SK-N-SH (cell line): ENCODE measurements at regions not wholly inside any gene's neighbourhood (a gene's known extent, or its start where the extent isn't known, plus 50 kb on each side); places are given as distances from the start of the nearest gene placed in this dataset.

ENCODE experiments used
- CTCF ChIA-PET: fragments of 300-600, 350-600 bp; formaldehyde crosslinking; extraction: SDS; loops from one replicate; lab custom pipeline; 2021; lab: Yijun Ruan, JAX
- POLR2A ChIA-PET: fragments of 350-600 bp; sonication (Branson Sonifier 250); formaldehyde crosslinking; extraction: SDS; loops from one replicate; lab custom pipeline; 2020; ENCODE audit warnings: antibody characterized with exemption, inconsistent platforms; lab: Yijun Ruan, JAX
- DNase-seq: peaks from one replicate; pipeline ENCODE4 v3.0.0; 2012
- H2AFZ ChIP-seq: fragments of 200-600 bp; sonication (generic); 2 replicates; pipeline ENCODE4 v1.8.1; 2016; ENCODE audit warnings: antibody characterized with exemption, mild to moderate bottlenecking, low read depth
- H3F3A ChIP-seq: fragments of 200-600 bp; sonication (generic); replicated peaks from 2 replicates; pipeline ENCODE3; 2016; ENCODE audit warnings: antibody characterized with exemption, mild to moderate bottlenecking; ENCODE audit not compliant: insufficient read depth
- H3K27ac ChIP-seq, 2 experiments: fragments of 200-500 bp in 1 of 2; fragments of 200-600 bp in 1 of 2; sonication (Bioruptor generic) in 1 of 2; sonication (generic), shearing (Covaris generic) in 1 of 2; 2 replicates each; pipeline versions ENCODE4 v1.5.1 to v1.6.1; 2014 to 2016; ENCODE audit warnings: low read depth in 2 of 2, inconsistent platforms in 1 of 2, low read length in 1 of 2, mild to moderate bottlenecking in 1 of 2, mixed read lengths in 1 of 2
- H3K27me3 ChIP-seq: fragments of 200-600 bp; sonication (generic), shearing (Covaris generic); 2 replicates; pipeline ENCODE4 v1.6.1; 2016; ENCODE audit warnings: mixed run types; ENCODE audit not compliant: insufficient read depth
- H3K36me3 ChIP-seq, 2 experiments: fragments of 200-500 bp in 1 of 2; fragments of 200-600 bp in 1 of 2; sonication (Bioruptor generic) in 1 of 2; sonication (generic) in 1 of 2; replicated peaks in 1 of 2; 2 replicates each; pipeline versions ENCODE3 to v1.5.1; 2014 to 2016; ENCODE audit warnings: low read length in 1 of 2, mild to moderate bottlenecking in 1 of 2; ENCODE audit not compliant: insufficient read depth in 2 of 2, control insufficient read depth in 1 of 2
- H3K4me1 ChIP-seq, 2 experiments: fragments of 200-500 bp in 1 of 2; fragments of 200-600 bp in 1 of 2; sonication (Bioruptor generic) in 1 of 2; sonication (generic), shearing (Covaris generic) in 1 of 2; 2 replicates each; pipeline versions ENCODE4 v1.5.1 to v1.6.1; 2014 to 2016; ENCODE audit warnings: low read depth in 1 of 2, low read length in 1 of 2, mixed run types in 1 of 2; ENCODE audit not compliant: insufficient read depth in 2 of 2, control insufficient read depth in 1 of 2
- H3K4me2 ChIP-seq: fragments of 200-600 bp; sonication (generic), shearing (Covaris generic); 2 replicates; pipeline ENCODE4 v1.6.1; 2017; ENCODE audit warnings: mixed run types
- H3K4me3 ChIP-seq, 2 experiments: fragments of 200-500 bp in 1 of 2; fragments of 200-600 bp in 1 of 2; sonication (Bioruptor generic) in 1 of 2; sonication (generic), shearing (Covaris generic) in 1 of 2; 2 replicates each; pipeline versions ENCODE4 v1.5.1 to v1.8.1; 2014 to 2016; ENCODE audit warnings: low read depth in 2 of 2, inconsistent platforms in 1 of 2, low read length in 1 of 2, mild to moderate bottlenecking in 1 of 2, mixed read lengths in 1 of 2, moderate library complexity in 1 of 2
- H3K79me2 ChIP-seq: fragments of 200-600 bp; sonication (generic); 2 replicates; pipeline ENCODE4 v1.8.1; 2017; ENCODE audit warnings: mild to moderate bottlenecking; ENCODE audit not compliant: insufficient read depth
- H3K9ac ChIP-seq: fragments of 200-600 bp; sonication (generic); 2 replicates; pipeline ENCODE4 v1.6.1; 2017; ENCODE audit warnings: mixed run types
- H3K9me2 ChIP-seq: fragments of 200-600 bp; sonication (generic); 2 replicates; pipeline ENCODE4 v1.6.1; 2017; ENCODE audit warnings: mixed run types
- H3K9me3 ChIP-seq: fragments of 200-600 bp; sonication (generic); 2 replicates; pipeline ENCODE4 v1.6.1; 2017; ENCODE audit warnings: mixed run types, mild to moderate bottlenecking, moderate library complexity
- H4K20me1 ChIP-seq: fragments of 200-600 bp; sonication (generic); 2 replicates; pipeline ENCODE4 v1.6.1; 2017; ENCODE audit warnings: mild to moderate bottlenecking, mixed run types; ENCODE audit not compliant: insufficient read depth
- EP300 ChIP-seq, 2 experiments: IDR thresholded peaks; 2 replicates each; pipeline versions ENCODE4 v1.4.0 to v1.6.1; 2012; ENCODE audit warnings: borderline replicate concordance in 1 of 2, low read depth in 1 of 2, low read length in 1 of 2
- FOSL2 ChIP-seq: IDR thresholded peaks from 2 replicates; pipeline ENCODE4 v1.4.0; 2012; ENCODE audit warnings: low read depth, mild to moderate bottlenecking, moderate library complexity, borderline replicate concordance
- FOXJ3 ChIP-seq: sonication (generic); formaldehyde crosslinking; IDR thresholded peaks from 2 replicates; pipeline ENCODE4 v1.5.1; 2020; ENCODE audit warnings: mild to moderate bottlenecking, missing genetic modification reagents
- FOXM1 ChIP-seq: IDR thresholded peaks from 2 replicates; pipeline ENCODE4 v1.4.0; 2012; ENCODE audit warnings: low read depth, mild to moderate bottlenecking
- GABPA ChIP-seq: IDR thresholded peaks from 2 replicates; pipeline ENCODE4 v1.4.0; 2012; ENCODE audit warnings: low read depth, mild to moderate bottlenecking
- JUND ChIP-seq: IDR thresholded peaks from 2 replicates; pipeline ENCODE4 v1.4.0; 2012
- MEF2A ChIP-seq: IDR thresholded peaks from 2 replicates; pipeline ENCODE4 v1.4.0; 2012; ENCODE audit warnings: low read depth, borderline replicate concordance
- NRF1 ChIP-seq: IDR thresholded peaks from 2 replicates; pipeline ENCODE4 v1.6.1; 2012; ENCODE audit warnings: low read depth, mild to moderate bottlenecking, low read length
- POLR2AphosphoS5 ChIP-seq: IDR thresholded peaks from 2 replicates; pipeline ENCODE4 v1.6.1; 2012; ENCODE audit warnings: low read depth, low read length
- RAD21 ChIP-seq: IDR thresholded peaks from 2 replicates; pipeline ENCODE4 v1.6.1; 2012; ENCODE audit warnings: mild to moderate bottlenecking, low read length
- RCOR1 ChIP-seq: fragments of 150-350 bp; IDR thresholded peaks from 2 replicates; pipeline ENCODE4 v1.6.1; 2017; ENCODE audit warnings: antibody characterized with exemption, low read length
- YY1 ChIP-seq: IDR thresholded peaks from 2 replicates; pipeline ENCODE4 v1.4.0; 2012; ENCODE audit warnings: low read depth, mild to moderate bottlenecking
- WGBS: methylation state at CpG from one replicate; pipeline ENCODE4 v1.1.6; 2017; ENCODE audit warnings: low lambda C conversion rate; 5-methylcytosine and 5-hydroxymethylcytosine counted together
- TF ChIP-seq, protein P1 (sequence below): fragments of 200-600 bp; sonication (generic); IDR thresholded peaks from 2 replicates; pipeline ENCODE4 v1.6.1; 2017; ENCODE audit warnings: antibody characterized with exemption, mild to moderate bottlenecking, moderate library complexity
- TF ChIP-seq, protein P2 (sequence below): IDR thresholded peaks from 2 replicates; pipeline ENCODE4; 2012
- TF ChIP-seq, protein P3 (sequence below): IDR thresholded peaks from 2 replicates; pipeline ENCODE4 v1.4.0; 2012; ENCODE audit warnings: low read depth, borderline replicate concordance

DNA sequence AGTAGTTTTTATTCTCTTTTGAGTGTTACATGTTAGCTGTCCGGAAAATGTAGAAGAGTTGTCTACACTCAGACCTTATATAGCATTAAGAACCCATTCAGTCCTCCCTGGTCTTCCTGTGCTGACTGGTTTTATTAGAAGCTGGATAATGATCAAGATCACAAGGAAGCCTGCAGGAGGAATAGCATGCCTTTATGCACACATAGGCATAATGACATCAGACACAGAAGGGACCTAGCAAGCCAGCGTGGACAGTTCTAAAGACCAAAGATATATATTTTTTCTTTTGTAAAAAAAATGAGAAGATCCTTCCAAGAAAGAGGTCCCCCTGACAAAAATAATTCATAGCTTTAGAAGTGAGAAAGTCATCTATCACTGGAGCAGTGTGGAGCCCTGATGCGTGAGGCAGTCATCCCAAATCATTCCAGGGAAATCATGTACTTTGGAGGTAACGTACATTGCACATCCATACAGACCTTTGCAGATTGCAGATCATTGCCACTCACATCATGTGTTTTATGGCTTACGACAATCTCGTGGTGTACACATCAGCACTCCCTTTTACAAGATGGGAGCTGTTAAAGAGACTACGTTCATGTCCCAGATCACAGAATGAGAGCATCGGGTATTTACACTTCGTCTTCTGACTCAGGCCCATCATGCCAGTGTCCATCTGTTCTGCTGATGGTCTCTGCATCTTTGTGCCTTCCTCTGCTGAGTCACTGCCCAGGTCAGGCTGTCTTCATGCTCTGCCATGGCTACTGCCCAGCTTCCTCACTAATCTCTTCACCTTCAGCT is 334.0 kb downstream of the SOCS6 start:
- H4K20me1 ChIP-seq: no peaks in the 10 kb centered on the region
- H3K9me2 ChIP-seq: no peaks in the 10 kb centered on the region
- no peak overlapping the region for H2AFZ ChIP-seq
- POLR2A ChIA-PET: no interaction called here
- no peaks in the 10 kb centered on the region for H3F3A ChIP-seq
- H3K4me1 ChIP-seq: peaks cover 0 to 8% of the 10 kb centered on the region in 2 experiments; a peak in 1 of 4 replicates
- no peak overlapping the region for H3K4me3 ChIP-seq
- H3K4me2 ChIP-seq: no peak overlapping the region
- no peaks in the 10 kb centered on the region for H3K27me3 ChIP-seq
- no peak for DNase-seq
- TF ChIP-seq NRF1 (no peak), EP300 (IDR thresholded peaks at IDR 0.05; ENCODE audit: borderline replicate concordance in 1 of 2, low read depth in 1 of 2, low read length in 1 of 2) (no peak), GABPA (no peak), RCOR1 (no peak), MEF2A (no peak)
- H3K9me3 ChIP-seq: no peaks in the 10 kb centered on the region
- 62% methylated on average over 9 of the region's 9 CpGs for WGBS
- H3K27ac ChIP-seq: no peak overlapping the region
- no peaks in the 10 kb centered on the region for H3K36me3 ChIP-seq
- CTCF ChIA-PET: interaction anchor here (1.0 kb wide), 1 partner anchor 132 kb away, joined by 5 read pairs; no protein-coding TSS in a partner anchor
- no peak overlapping the region for H3K9ac ChIP-seq
- H3K79me2 ChIP-seq: no peaks in the 10 kb centered on the region

DNA sequence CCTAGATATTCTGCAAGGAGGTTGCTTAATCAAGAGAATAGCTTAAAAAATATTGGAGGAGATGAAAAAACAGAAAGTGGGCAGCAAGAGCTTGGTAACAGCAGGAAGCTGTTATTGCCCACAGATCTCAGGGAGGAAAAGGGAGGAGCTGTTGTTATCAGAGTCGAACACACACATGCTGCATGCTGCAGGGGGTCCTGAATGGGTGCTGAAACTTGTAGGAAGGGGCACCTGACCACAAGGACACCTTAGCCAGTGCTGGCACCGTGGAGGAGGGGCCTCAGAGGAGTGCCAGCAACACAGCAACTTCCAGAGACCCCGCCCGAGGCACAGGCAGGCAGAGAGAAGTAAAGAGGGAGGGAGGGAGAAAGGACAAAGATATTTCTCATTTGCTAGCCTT is 332.9 kb downstream of the SOCS6 start:
- CTCF ChIA-PET: interaction anchor here (0.6 kb wide), 1 partner anchor 18 kb away, joined by 3 read pairs; no protein-coding TSS in a partner anchor
- H3K4me3 ChIP-seq: no peak overlapping the region
- no peak for DNase-seq
- no peak overlapping the region for H3K4me2 ChIP-seq
- H3K9me3 ChIP-seq: no peaks in the 10 kb centered on the region
- 23% methylated on average over 4 of the region's 4 CpGs for WGBS
- POLR2A ChIA-PET: no interaction called here
- no peaks in the 10 kb centered on the region for H3K36me3 ChIP-seq
- H3F3A ChIP-seq: no peaks in the 10 kb centered on the region
- no peak for TF ChIP-seq EP300 (IDR thresholded peaks at IDR 0.05; ENCODE audit: borderline replicate concordance in 1 of 2, low read depth in 1 of 2, low read length in 1 of 2)
- no peak for TF ChIP-seq GABPA
- no peak for TF ChIP-seq FOXJ3 (CRISPR knock-in tag)
- TF ChIP-seq, protein P1, sequence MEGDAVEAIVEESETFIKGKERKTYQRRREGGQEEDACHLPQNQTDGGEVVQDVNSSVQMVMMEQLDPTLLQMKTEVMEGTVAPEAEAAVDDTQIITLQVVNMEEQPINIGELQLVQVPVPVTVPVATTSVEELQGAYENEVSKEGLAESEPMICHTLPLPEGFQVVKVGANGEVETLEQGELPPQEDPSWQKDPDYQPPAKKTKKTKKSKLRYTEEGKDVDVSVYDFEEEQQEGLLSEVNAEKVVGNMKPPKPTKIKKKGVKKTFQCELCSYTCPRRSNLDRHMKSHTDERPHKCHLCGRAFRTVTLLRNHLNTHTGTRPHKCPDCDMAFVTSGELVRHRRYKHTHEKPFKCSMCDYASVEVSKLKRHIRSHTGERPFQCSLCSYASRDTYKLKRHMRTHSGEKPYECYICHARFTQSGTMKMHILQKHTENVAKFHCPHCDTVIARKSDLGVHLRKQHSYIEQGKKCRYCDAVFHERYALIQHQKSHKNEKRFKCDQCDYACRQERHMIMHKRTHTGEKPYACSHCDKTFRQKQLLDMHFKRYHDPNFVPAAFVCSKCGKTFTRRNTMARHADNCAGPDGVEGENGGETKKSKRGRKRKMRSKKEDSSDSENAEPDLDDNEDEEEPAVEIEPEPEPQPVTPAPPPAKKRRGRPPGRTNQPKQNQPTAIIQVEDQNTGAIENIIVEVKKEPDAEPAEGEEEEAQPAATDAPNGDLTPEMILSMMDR: no peak
- no peak for TF ChIP-seq POLR2AphosphoS5
- TF ChIP-seq, protein P2, sequence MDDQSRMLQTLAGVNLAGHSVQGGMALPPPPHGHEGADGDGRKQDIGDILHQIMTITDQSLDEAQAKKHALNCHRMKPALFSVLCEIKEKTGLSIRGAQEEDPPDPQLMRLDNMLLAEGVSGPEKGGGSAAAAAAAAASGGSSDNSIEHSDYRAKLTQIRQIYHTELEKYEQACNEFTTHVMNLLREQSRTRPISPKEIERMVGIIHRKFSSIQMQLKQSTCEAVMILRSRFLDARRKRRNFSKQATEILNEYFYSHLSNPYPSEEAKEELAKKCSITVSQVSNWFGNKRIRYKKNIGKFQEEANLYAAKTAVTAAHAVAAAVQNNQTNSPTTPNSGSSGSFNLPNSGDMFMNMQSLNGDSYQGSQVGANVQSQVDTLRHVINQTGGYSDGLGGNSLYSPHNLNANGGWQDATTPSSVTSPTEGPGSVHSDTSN: no peak
- TF ChIP-seq NRF1: no peak
- no peak for TF ChIP-seq FOSL2
- TF ChIP-seq YY1: no peak
- TF ChIP-seq MEF2A: no peak
- no peak for TF ChIP-seq RAD21
- no peak for TF ChIP-seq JUND
- TF ChIP-seq, protein P3, sequence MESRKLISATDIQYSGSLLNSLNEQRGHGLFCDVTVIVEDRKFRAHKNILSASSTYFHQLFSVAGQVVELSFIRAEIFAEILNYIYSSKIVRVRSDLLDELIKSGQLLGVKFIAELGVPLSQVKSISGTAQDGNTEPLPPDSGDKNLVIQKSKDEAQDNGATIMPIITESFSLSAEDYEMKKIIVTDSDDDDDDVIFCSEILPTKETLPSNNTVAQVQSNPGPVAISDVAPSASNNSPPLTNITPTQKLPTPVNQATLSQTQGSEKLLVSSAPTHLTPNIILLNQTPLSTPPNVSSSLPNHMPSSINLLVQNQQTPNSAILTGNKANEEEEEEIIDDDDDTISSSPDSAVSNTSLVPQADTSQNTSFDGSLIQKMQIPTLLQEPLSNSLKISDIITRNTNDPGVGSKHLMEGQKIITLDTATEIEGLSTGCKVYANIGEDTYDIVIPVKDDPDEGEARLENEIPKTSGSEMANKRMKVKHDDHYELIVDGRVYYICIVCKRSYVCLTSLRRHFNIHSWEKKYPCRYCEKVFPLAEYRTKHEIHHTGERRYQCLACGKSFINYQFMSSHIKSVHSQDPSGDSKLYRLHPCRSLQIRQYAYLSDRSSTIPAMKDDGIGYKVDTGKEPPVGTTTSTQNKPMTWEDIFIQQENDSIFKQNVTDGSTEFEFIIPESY: no peak
- TF ChIP-seq FOXM1: no peak
- no peaks in the 10 kb centered on the region for H3K9me2 ChIP-seq
- no peaks in the 10 kb centered on the region for H4K20me1 ChIP-seq
- no peaks in the 10 kb centered on the region for H3K79me2 ChIP-seq
- peaks cover 0 to 8% of the 10 kb centered on the region in 2 experiments; a peak in 1 of 4 replicates for H3K4me1 ChIP-seq
- H3K27me3 ChIP-seq: no peaks in the 10 kb centered on the region
- no peak overlapping the region for H2AFZ ChIP-seq
- no peak overlapping the region for H3K27ac ChIP-seq
- H3K9ac ChIP-seq: no peak overlapping the region
